ENCODE measurements at regions not wholly inside any gene's neighbourhood (a gene's known extent, or its start where the extent isn't known, plus 50 kb on each side); places are given as distances from the start of the nearest gene placed in this dataset.

- TF ChIP-seq EZH2 (IDR thresholded peaks at IDR 0.05; ENCODE audit: borderline replicate concordance, low read length) (no peak), CTCF (IDR thresholded peaks at IDR 0.05; ENCODE audit: low read length) (no peak)
- Histone ChIP-seq H3K9me2 (ENCODE audit: low read depth, low read length) (no peaks in the 10 kb centered on the region), H3K27me3 (ENCODE audit: insufficient read depth, low read length) (no peaks in the 10 kb centered on the region), H2AFZ (ENCODE audit: low read length) (no peak overlapping the region; the same call in 1 of the 2 replicates), H3K79me2 (ENCODE audit: insufficient read depth, low read length) (no peaks in the 10 kb centered on the region), H3K4me1 (ENCODE audit: insufficient read depth, low read length, severe bottlenecking) (peaks cover 15% of the 10 kb centered on the region), H3K36me3 (ENCODE audit: insufficient read depth, low read length) (no peaks in the 10 kb centered on the region), H3F3A (ENCODE audit: insufficient read depth, low read length) (no peaks in the 10 kb centered on the region), H3K4me2 (ENCODE audit: low read length) (no peak overlapping the region), H3K4me3 (ENCODE audit: low read depth, low read length, poor library complexity, severe bottlenecking) (no peak overlapping the region), H4K20me1 (ENCODE audit: insufficient read depth, low read length) (no peaks in the 10 kb centered on the region), H3K27ac (ENCODE audit: low read depth, low read length, poor library complexity, severe bottlenecking) (no peak overlapping the region), H3K9me3 (ENCODE audit: low read length) (no peaks in the 10 kb centered on the region; the same call in 1 of the 2 replicates), H3K9ac (ENCODE audit: low read length) (no peak overlapping the region)
Measured at GRCh38 chr7:10076660-10077300, 896.9 kb upstream of the PHF14 start.

GRCh38 chr7:10079572-10079971 is 894.1 kb upstream of the PHF14 start:
- no peaks in the 10 kb centered on the region for H3K4me1 ChIP-seq (ENCODE audit: insufficient read depth, low read length, severe bottlenecking)
- no peaks in the 10 kb centered on the region for H3F3A ChIP-seq (ENCODE audit: insufficient read depth, low read length)
- TF ChIP-seq EZH2 (IDR thresholded peaks at IDR 0.05; ENCODE audit: borderline replicate concordance, low read length) (no peak), CTCF (IDR thresholded peaks at IDR 0.05; ENCODE audit: low read length) (no peak)
- no peaks in the 10 kb centered on the region for H3K79me2 ChIP-seq (ENCODE audit: insufficient read depth, low read length)
- no peak overlapping the region for H3K9ac ChIP-seq (ENCODE audit: low read length)
- H3K27ac ChIP-seq (ENCODE audit: low read depth, low read length, poor library complexity, severe bottlenecking): no peak overlapping the region
- H3K4me2 ChIP-seq (ENCODE audit: low read length): no peak overlapping the region
- H3K9me3 ChIP-seq (ENCODE audit: low read length): no peaks in the 10 kb centered on the region; the same call in 1 of the 2 replicates
- H3K27me3 ChIP-seq (ENCODE audit: insufficient read depth, low read length): no peaks in the 10 kb centered on the region
- H3K9me2 ChIP-seq (ENCODE audit: low read depth, low read length): no peaks in the 10 kb centered on the region
- no peaks in the 10 kb centered on the region for H4K20me1 ChIP-seq (ENCODE audit: insufficient read depth, low read length)
- no peak overlapping the region for H2AFZ ChIP-seq (ENCODE audit: low read length)
- H3K4me3 ChIP-seq (ENCODE audit: low read depth, low read length, poor library complexity, severe bottlenecking): no peak overlapping the region
- H3K36me3 ChIP-seq (ENCODE audit: insufficient read depth, low read length): no peaks in the 10 kb centered on the region

- Histone ChIP-seq H2AFZ (ENCODE audit: low read length) (no peak overlapping the region), H3K36me3 (ENCODE audit: insufficient read depth, low read length) (no peaks in the 10 kb centered on the region), H3K4me1 (ENCODE audit: insufficient read depth, low read length, severe bottlenecking) (no peaks in the 10 kb centered on the region), H3K79me2 (ENCODE audit: insufficient read depth, low read length) (no peaks in the 10 kb centered on the region), H3F3A (ENCODE audit: insufficient read depth, low read length) (no peaks in the 10 kb centered on the region), H3K9me2 (ENCODE audit: low read depth, low read length) (no peaks in the 10 kb centered on the region), H3K4me2 (ENCODE audit: low read length) (no peak overlapping the region), H3K9me3 (ENCODE audit: low read length) (no peaks in the 10 kb centered on the region; the same call in 1 of the 2 replicates), H3K9ac (ENCODE audit: low read length) (no peak overlapping the region), H3K4me3 (ENCODE audit: low read depth, low read length, poor library complexity, severe bottlenecking) (no peak overlapping the region), H3K27me3 (ENCODE audit: insufficient read depth, low read length) (no peaks in the 10 kb centered on the region), H3K27ac (ENCODE audit: low read depth, low read length, poor library complexity, severe bottlenecking) (no peak overlapping the region), H4K20me1 (ENCODE audit: insufficient read depth, low read length) (no peaks in the 10 kb centered on the region)
- TF ChIP-seq CTCF (IDR thresholded peaks at IDR 0.05; ENCODE audit: low read length): no peak
- TF ChIP-seq EZH2 (IDR thresholded peaks at IDR 0.05; ENCODE audit: borderline replicate concordance, low read length): no peak
Measured at GRCh38 chr7:10082896-10083295, 890.8 kb upstream of the PHF14 start.

Data from OCI-LY1 (cell line).